ENCODE measurements at regions not wholly inside any gene's neighbourhood (a gene's known extent, or its start where the extent isn't known, plus 50 kb on each side); places are given as distances from the start of the nearest gene placed in this dataset.

- H3K36me3 ChIP-seq (ENCODE audit: control insufficient read depth, low read depth, low read length) = no peaks in the 10 kb centered on the region
- no peak overlapping the region for H3K4me3 ChIP-seq (ENCODE audit: low read length)
- H3K9me3 ChIP-seq (ENCODE audit: control insufficient read depth, low read depth, low read length) = no peaks in the 10 kb centered on the region
- H3K27me3 ChIP-seq (ENCODE audit: control insufficient read depth, insufficient read depth, low read length) = no peaks in the 10 kb centered on the region
- H3K9ac ChIP-seq (ENCODE audit: low read length) = no peak overlapping the region
- H3K4me1 ChIP-seq (ENCODE audit: control insufficient read depth, low read depth, low read length) = peaks cover 14% of the 10 kb centered on the region
- no peak overlapping the region for H3K27ac ChIP-seq (ENCODE audit: low read length)
Observed at GRCh38 chr20:7305976-7306375, 538.5 kb downstream of the BMP2 start.

DNA sequence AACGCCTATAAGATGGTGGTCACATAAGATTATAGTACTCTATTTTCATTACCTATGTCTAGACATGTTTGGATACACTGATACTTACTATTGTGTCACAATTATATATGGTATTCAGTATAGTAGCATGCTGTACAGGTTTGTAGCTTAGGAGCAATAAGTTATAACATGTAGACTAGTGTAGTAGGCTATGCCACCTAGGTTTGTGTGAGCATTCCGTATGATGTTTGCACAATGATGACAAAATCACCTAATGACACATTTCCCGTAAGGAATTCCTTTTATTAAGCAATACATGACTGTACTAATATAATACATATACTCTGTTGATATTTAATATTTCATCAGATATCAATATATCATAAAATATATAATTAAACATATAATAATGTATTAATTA, 540.7 kb downstream of the BMP2 start:
- no peaks in the 10 kb centered on the region for H3K4me1 ChIP-seq (ENCODE audit: control insufficient read depth, low read depth, low read length)
- no peak overlapping the region for H3K4me3 ChIP-seq (ENCODE audit: low read length)
- no peak overlapping the region for H3K9ac ChIP-seq (ENCODE audit: low read length)
- H3K27ac ChIP-seq (ENCODE audit: low read length) = no peak overlapping the region
- no peaks in the 10 kb centered on the region for H3K36me3 ChIP-seq (ENCODE audit: control insufficient read depth, low read depth, low read length)
- H3K9me3 ChIP-seq (ENCODE audit: control insufficient read depth, low read depth, low read length) = no peaks in the 10 kb centered on the region
- no peaks in the 10 kb centered on the region for H3K27me3 ChIP-seq (ENCODE audit: control insufficient read depth, insufficient read depth, low read length)

GRCh38 chr20:7313047-7313446, 545.6 kb downstream of the BMP2 start:
- Histone ChIP-seq H3K36me3 (ENCODE audit: control insufficient read depth, low read depth, low read length) (no peaks in the 10 kb centered on the region), H3K27ac (ENCODE audit: low read length) (no peak overlapping the region), H3K9ac (ENCODE audit: low read length) (no peak overlapping the region), H3K27me3 (ENCODE audit: control insufficient read depth, insufficient read depth, low read length) (no peaks in the 10 kb centered on the region), H3K4me3 (ENCODE audit: low read length) (no peak overlapping the region), H3K9me3 (ENCODE audit: control insufficient read depth, low read depth, low read length) (no peaks in the 10 kb centered on the region), H3K4me1 (ENCODE audit: control insufficient read depth, low read depth, low read length) (no peaks in the 10 kb centered on the region)

DNA sequence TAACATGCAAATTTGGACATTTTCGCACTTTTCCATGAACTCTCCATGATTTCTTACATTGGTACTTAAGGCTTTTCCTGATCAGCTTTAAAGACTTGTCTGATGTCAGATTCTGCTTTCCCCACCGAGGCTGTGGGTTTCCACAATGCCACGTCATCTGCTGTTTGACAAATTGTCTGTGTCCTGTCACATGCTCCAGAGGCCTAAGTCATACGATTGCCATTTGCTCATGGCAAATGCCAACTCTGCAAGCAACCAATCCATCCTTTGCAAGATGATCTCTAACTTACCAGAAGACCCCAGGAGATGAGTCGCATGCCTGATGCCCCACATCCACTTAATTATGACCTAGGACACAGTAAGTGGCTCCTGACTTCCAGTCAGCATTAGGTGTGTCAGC, 556.5 kb downstream of the BMP2 start:
- Histone ChIP-seq H3K9ac (ENCODE audit: low read length) (no peak overlapping the region), H3K4me1 (ENCODE audit: control insufficient read depth, low read depth, low read length) (no peaks in the 10 kb centered on the region), H3K27me3 (ENCODE audit: control insufficient read depth, insufficient read depth, low read length) (no peaks in the 10 kb centered on the region), H3K4me3 (ENCODE audit: low read length) (no peak overlapping the region), H3K27ac (ENCODE audit: low read length) (no peak overlapping the region), H3K9me3 (ENCODE audit: control insufficient read depth, low read depth, low read length) (no peaks in the 10 kb centered on the region), H3K36me3 (ENCODE audit: control insufficient read depth, low read depth, low read length) (no peaks in the 10 kb centered on the region)

DNA sequence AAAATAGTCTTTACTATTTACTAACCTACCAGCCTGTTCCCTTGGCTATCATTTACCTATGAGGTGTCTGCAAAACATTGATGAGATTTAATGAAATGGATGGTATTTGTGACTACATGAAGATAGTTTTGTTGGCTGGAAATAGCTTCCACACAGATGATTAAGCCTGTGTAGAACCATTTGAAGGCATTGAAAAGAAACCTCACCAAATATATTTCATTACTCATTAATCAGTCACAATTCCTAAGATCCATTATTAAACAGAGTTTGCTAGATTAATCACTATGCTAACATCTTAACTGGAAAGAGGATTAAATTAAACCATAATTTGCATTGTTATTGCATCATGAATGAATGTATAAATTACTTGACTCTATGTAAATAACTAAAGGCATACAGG, 560.3 kb downstream of the BMP2 start:
- no peak overlapping the region for H3K27ac ChIP-seq (ENCODE audit: low read length)
- H3K9ac ChIP-seq (ENCODE audit: low read length) = no peak overlapping the region
- no peak overlapping the region for H3K4me3 ChIP-seq (ENCODE audit: low read length)
- no peaks in the 10 kb centered on the region for H3K4me1 ChIP-seq (ENCODE audit: control insufficient read depth, low read depth, low read length)
- H3K9me3 ChIP-seq (ENCODE audit: control insufficient read depth, low read depth, low read length) = no peaks in the 10 kb centered on the region
- H3K27me3 ChIP-seq (ENCODE audit: control insufficient read depth, insufficient read depth, low read length) = no peaks in the 10 kb centered on the region
- no peaks in the 10 kb centered on the region for H3K36me3 ChIP-seq (ENCODE audit: control insufficient read depth, low read depth, low read length)

DNA sequence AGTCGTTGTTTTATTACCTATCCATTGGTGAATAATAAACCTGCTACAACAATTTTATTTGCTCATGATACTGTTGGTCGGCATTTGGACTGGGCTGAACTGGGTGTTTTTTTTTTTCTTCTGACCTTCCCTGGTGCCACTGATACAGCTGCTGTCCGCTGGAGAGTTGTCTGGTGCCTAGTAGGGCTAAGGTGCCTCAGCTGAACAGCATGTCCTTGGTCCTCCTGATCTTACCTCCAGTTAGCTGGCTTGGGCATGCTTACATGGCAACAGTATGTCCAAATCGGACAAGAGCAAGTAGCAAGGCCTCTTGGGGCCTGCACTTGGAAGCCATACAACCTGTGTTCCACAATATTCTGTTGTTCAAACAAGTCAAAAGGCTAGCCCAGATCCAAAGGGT, 563.4 kb downstream of the BMP2 start:
- no peak overlapping the region for H3K4me3 ChIP-seq (ENCODE audit: low read length)
- H3K36me3 ChIP-seq (ENCODE audit: control insufficient read depth, low read depth, low read length) = no peaks in the 10 kb centered on the region
- H3K9ac ChIP-seq (ENCODE audit: low read length) = no peak overlapping the region
- H3K27me3 ChIP-seq (ENCODE audit: control insufficient read depth, insufficient read depth, low read length) = no peaks in the 10 kb centered on the region
- no peaks in the 10 kb centered on the region for H3K9me3 ChIP-seq (ENCODE audit: control insufficient read depth, low read depth, low read length)
- no peak overlapping the region for H3K27ac ChIP-seq (ENCODE audit: low read length)
- no peaks in the 10 kb centered on the region for H3K4me1 ChIP-seq (ENCODE audit: control insufficient read depth, low read depth, low read length)

DNA sequence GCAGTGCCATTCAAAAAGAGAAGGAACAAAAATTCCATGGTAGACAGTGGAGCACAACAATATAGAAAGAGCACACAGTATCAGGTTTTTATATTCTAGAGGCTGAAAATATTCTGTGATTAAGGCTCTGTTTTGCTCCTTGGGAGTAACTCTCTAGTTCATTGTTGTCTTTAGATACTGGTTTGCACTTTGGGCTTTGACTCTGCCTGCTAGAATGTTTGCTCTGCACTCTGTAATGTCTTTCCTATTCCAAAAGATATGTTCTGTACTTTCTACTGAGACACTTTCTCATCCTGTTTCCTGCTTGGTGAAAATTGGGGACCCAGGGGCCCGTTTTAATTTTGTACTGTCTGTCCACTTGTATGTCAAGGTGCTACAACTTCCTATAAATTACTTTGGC, 564.7 kb downstream of the BMP2 start:
- H3K4me3 ChIP-seq (ENCODE audit: low read length) = no peak overlapping the region
- no peak overlapping the region for H3K9ac ChIP-seq (ENCODE audit: low read length)
- H3K27ac ChIP-seq (ENCODE audit: low read length) = no peak overlapping the region
- H3K27me3 ChIP-seq (ENCODE audit: control insufficient read depth, insufficient read depth, low read length) = no peaks in the 10 kb centered on the region
- H3K4me1 ChIP-seq (ENCODE audit: control insufficient read depth, low read depth, low read length) = no peaks in the 10 kb centered on the region
- no peaks in the 10 kb centered on the region for H3K9me3 ChIP-seq (ENCODE audit: control insufficient read depth, low read depth, low read length)
- no peaks in the 10 kb centered on the region for H3K36me3 ChIP-seq (ENCODE audit: control insufficient read depth, low read depth, low read length)

GRCh38 chr20:7333841-7334240, 566.4 kb downstream of the BMP2 start:
- Histone ChIP-seq H3K4me3 (ENCODE audit: low read length) (no peak overlapping the region), H3K4me1 (ENCODE audit: control insufficient read depth, low read depth, low read length) (no peaks in the 10 kb centered on the region), H3K36me3 (ENCODE audit: control insufficient read depth, low read depth, low read length) (no peaks in the 10 kb centered on the region), H3K27ac (ENCODE audit: low read length) (no peak overlapping the region), H3K9ac (ENCODE audit: low read length) (no peak overlapping the region), H3K27me3 (ENCODE audit: control insufficient read depth, insufficient read depth, low read length) (no peaks in the 10 kb centered on the region), H3K9me3 (ENCODE audit: control insufficient read depth, low read depth, low read length) (no peaks in the 10 kb centered on the region)

GRCh38 chr20:7346026-7346425, 578.5 kb downstream of the BMP2 start:
- H3K27me3 ChIP-seq (ENCODE audit: control insufficient read depth, insufficient read depth, low read length) = no peaks in the 10 kb centered on the region
- no peak overlapping the region for H3K9ac ChIP-seq (ENCODE audit: low read length)
- H3K9me3 ChIP-seq (ENCODE audit: control insufficient read depth, low read depth, low read length) = no peaks in the 10 kb centered on the region
- no peak overlapping the region for H3K4me3 ChIP-seq (ENCODE audit: low read length)
- H3K36me3 ChIP-seq (ENCODE audit: control insufficient read depth, low read depth, low read length) = no peaks in the 10 kb centered on the region
- no peak overlapping the region for H3K27ac ChIP-seq (ENCODE audit: low read length)
- H3K4me1 ChIP-seq (ENCODE audit: control insufficient read depth, low read depth, low read length) = no peaks in the 10 kb centered on the region

- no peak overlapping the region for H3K9ac ChIP-seq (ENCODE audit: low read length)
- no peaks in the 10 kb centered on the region for H3K4me1 ChIP-seq (ENCODE audit: control insufficient read depth, low read depth, low read length)
- no peak overlapping the region for H3K27ac ChIP-seq (ENCODE audit: low read length)
Observed at GRCh38 chr20:7346562-7346961, 579.1 kb downstream of the BMP2 start.

DNA sequence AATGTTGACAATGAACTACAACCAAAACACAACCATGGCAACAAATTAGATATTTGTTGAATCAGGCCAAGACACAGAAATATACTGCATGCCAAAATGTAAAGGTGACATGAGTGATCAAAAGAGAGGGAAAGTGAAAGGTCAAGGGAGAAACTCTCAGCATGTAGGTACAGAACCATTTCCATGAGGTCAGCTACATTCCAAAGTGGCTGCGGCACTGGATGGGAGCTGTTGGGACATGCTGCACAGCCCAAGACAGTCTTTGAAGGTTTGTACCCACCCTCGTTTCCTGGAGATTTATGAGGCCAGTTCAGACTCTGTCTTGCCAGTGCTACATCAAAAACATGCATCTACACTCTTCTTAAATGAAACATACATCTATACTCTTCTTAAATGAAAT, 579.9 kb downstream of the BMP2 start:
- H3K27ac ChIP-seq (ENCODE audit: low read length) = no peak overlapping the region

More at GRCh38 chr20:7346562-7346961, 579.1 kb downstream of the BMP2 start:
- no peak overlapping the region for H3K4me3 ChIP-seq (ENCODE audit: low read length)
- H3K27me3 ChIP-seq (ENCODE audit: control insufficient read depth, insufficient read depth, low read length) = no peaks in the 10 kb centered on the region
- H3K9me3 ChIP-seq (ENCODE audit: control insufficient read depth, low read depth, low read length) = no peaks in the 10 kb centered on the region
- no peaks in the 10 kb centered on the region for H3K36me3 ChIP-seq (ENCODE audit: control insufficient read depth, low read depth, low read length)

GRCh38 chr20:7348253-7348652, 580.8 kb downstream of the BMP2 start:
- H3K9me3 ChIP-seq (ENCODE audit: control insufficient read depth, low read depth, low read length) = no peaks in the 10 kb centered on the region
- no peak overlapping the region for H3K4me3 ChIP-seq (ENCODE audit: low read length)
- no peaks in the 10 kb centered on the region for H3K27me3 ChIP-seq (ENCODE audit: control insufficient read depth, insufficient read depth, low read length)
- H3K36me3 ChIP-seq (ENCODE audit: control insufficient read depth, low read depth, low read length) = no peaks in the 10 kb centered on the region
- no peak overlapping the region for H3K27ac ChIP-seq (ENCODE audit: low read length)
- no peak overlapping the region for H3K9ac ChIP-seq (ENCODE audit: low read length)
- no peaks in the 10 kb centered on the region for H3K4me1 ChIP-seq (ENCODE audit: control insufficient read depth, low read depth, low read length)

More for the DNA sequence above, 579.9 kb downstream of the BMP2 start:
- no peak overlapping the region for H3K4me3 ChIP-seq (ENCODE audit: low read length)
- no peaks in the 10 kb centered on the region for H3K36me3 ChIP-seq (ENCODE audit: control insufficient read depth, low read depth, low read length)
- H3K9me3 ChIP-seq (ENCODE audit: control insufficient read depth, low read depth, low read length) = no peaks in the 10 kb centered on the region
- H3K4me1 ChIP-seq (ENCODE audit: control insufficient read depth, low read depth, low read length) = no peaks in the 10 kb centered on the region
- H3K27me3 ChIP-seq (ENCODE audit: control insufficient read depth, insufficient read depth, low read length) = no peaks in the 10 kb centered on the region
- H3K9ac ChIP-seq (ENCODE audit: low read length) = no peak overlapping the region

All from iPS-18a (cell line).